CD8-positive, alpha-beta memory T cell (primary cell): ENCODE measurements at regions not wholly inside any gene's neighbourhood (a gene's known extent, or its start where the extent isn't known, plus 50 kb on each side); places are given as distances from the start of the nearest gene placed in this dataset.
A peak's percentile ranks its signal among the peaks of the same experiment; 100 is the strongest.

Experiments used
- CTCF ChIA-PET: fragments of 350-600 bp; sonication (Branson Sonifier 250); formaldehyde crosslinking; loops from one replicate; lab custom pipeline; 2021; ENCODE audit warnings: antibody characterized with exemption; lab: Charles Lee
- POLR2A ChIA-PET: fragments of 350-600 bp; sonication (Branson Sonifier 250); formaldehyde crosslinking; loops from one replicate; lab custom pipeline; 2021; ENCODE audit warnings: antibody characterized with exemption; lab: Charles Lee
- DNase-seq, 5 donors: peaks; one replicate each; pipeline versions ENCODE4 v3.0.0 to v3.0.0-alpha.2; 2020 to 2022; ENCODE audit warnings: mixed read lengths in 1 of 5
- H3K27ac ChIP-seq: one replicate; pipeline ENCODE4 v1.7.0; 2013; ENCODE audit warnings: low read depth, mild to moderate bottlenecking, low read length, moderate library complexity
- H3K27me3 ChIP-seq: 2 replicates; pipeline ENCODE4 v1.7.0; 2013; ENCODE audit warnings: low read length, mild to moderate bottlenecking; ENCODE audit not compliant: insufficient read depth, poor library complexity, severe bottlenecking
- H3K36me3 ChIP-seq: 2 replicates; pipeline ENCODE4 v1.7.0; 2013; ENCODE audit warnings: mild to moderate bottlenecking, low read length, moderate library complexity; ENCODE audit not compliant: insufficient read depth
- H3K4me1 ChIP-seq: 2 replicates; pipeline ENCODE4 v1.7.0; 2013; ENCODE audit warnings: mild to moderate bottlenecking, low read length, moderate library complexity; ENCODE audit not compliant: insufficient read depth
- H3K4me3 ChIP-seq: 2 replicates; pipeline ENCODE4 v1.7.0; 2013; ENCODE audit warnings: mild to moderate bottlenecking, low read length
- H3K9me3 ChIP-seq: 2 replicates; pipeline ENCODE4 v1.7.0; 2013; ENCODE audit warnings: mild to moderate bottlenecking, low read length
- H3K27ac Mint-ChIP-seq, 8 donors: one replicate each; pipeline ENCODE4 v1.8.0; 2020 to 2021; ENCODE audit warnings: mixed read lengths in 8 of 8, mild to moderate bottlenecking in 6 of 8, inconsistent platforms in 3 of 8, moderate library complexity in 3 of 8
- H3K27me3 Mint-ChIP-seq, 2 donors: one replicate each; pipeline ENCODE4 v1.8.0; 2020 to 2021; ENCODE audit warnings: mixed read lengths in 2 of 2, mild to moderate bottlenecking in 1 of 2, moderate library complexity in 1 of 2
- H3K36me3 Mint-ChIP-seq, 3 donors: one replicate each; pipeline ENCODE4 v1.8.0; 2020 to 2021; ENCODE audit warnings: mixed read lengths in 3 of 3, inconsistent platforms in 1 of 3, mild to moderate bottlenecking in 1 of 3
- H3K4me1 Mint-ChIP-seq, 3 donors: one replicate each; pipeline ENCODE4 v1.8.0; 2020 to 2021; ENCODE audit warnings: mixed read lengths in 3 of 3, inconsistent platforms in 1 of 3, mild to moderate bottlenecking in 1 of 3
- H3K4me3 Mint-ChIP-seq, 7 donors: one replicate each; pipeline ENCODE4 v1.8.0; 2020 to 2021; ENCODE audit warnings: mixed read lengths in 7 of 7, mild to moderate bottlenecking in 6 of 7, moderate library complexity in 4 of 7, inconsistent platforms in 2 of 7
- H3K9me3 Mint-ChIP-seq, 5 donors: one replicate each; pipeline ENCODE4 v1.8.0; 2020 to 2022; ENCODE audit warnings: mixed read lengths in 5 of 5, mild to moderate bottlenecking in 3 of 5, moderate library complexity in 2 of 5, inconsistent platforms in 1 of 5

DNA sequence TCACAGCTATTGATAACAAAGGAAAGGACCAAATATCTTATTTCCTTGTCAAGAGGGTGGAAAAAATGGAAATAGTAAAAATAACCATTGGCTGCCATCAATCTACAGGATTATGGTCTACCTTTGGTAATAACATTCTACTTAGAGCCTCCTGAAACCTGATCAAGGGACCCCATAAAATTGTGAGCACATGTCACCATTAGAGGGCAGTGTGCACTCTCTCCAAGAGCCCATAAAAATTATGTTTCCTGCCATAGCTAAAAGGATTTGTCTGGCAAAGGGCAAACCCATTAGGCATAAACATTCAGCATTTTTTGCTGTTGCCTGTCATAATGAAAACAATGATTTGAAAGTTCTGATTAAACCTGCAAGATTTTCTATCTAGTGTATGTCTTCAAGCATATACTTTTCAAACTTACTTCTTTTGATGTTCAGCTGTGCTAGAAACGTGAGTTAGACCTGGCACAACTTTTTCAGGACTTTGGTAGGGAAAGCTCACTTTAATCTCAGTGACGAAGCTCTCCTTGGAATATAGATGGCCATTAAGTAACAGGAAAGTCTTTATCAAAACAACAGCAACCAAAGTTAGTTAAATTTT is 120.7 kb upstream of the ZFP64 start:
- peaks cover 6 to 18% (median 11%) of the 10 kb centered on the region in 3 donors for H3K4me1 Mint-ChIP-seq
- peak; percentile 4 to 66 (median 49) for DNase-seq
- POLR2A ChIA-PET, result interaction anchor here (1.1 kb wide), 1 partner anchor 98 kb away, joined by 3 read pairs; no protein-coding TSS in a partner anchor

DNA sequence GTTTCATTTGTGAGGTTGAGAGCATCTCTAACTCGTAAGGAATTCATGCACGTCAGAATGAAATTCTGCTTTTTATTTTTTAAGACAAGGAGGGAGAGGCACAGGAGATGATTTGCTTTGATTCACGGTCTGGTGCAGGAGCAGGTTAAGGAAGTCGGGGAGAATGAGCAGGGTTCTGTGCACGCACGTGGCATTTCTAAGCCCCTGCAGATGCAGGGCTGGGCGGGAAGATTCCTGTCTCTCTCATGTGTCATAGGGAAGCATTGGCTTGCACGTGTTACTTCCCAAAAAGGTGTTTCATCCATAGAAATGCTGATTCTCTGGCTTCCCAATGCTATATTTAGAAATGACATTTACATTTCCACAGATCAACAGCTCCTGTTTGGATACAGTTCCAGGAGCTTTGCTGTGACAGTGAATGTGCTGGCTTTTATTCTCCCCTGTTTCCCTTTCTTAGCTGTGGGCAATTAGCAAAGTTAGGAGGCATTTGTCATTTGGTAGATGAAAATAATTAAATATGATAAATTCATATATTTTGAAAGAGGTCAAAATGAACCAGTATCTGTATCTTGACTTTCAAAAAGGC is 119.7 kb upstream of the ZFP64 start:
- POLR2A ChIA-PET, result interaction anchor here (1.1 kb wide), 1 partner anchor 99 kb away, joined by 3 read pairs; no protein-coding TSS in a partner anchor
- peaks cover 0 to 2% (median 0%) of the 10 kb centered on the region in 5 donors for H3K9me3 Mint-ChIP-seq
- no peak for DNase-seq

More for the DNA sequence above, 120.7 kb upstream of the ZFP64 start:
- no peaks in the 10 kb centered on the region for H3K36me3 ChIP-seq
- Mint-ChIP-seq H3K27me3 (peaks cover 0 to 11% of the 10 kb centered on the region in 2 donors), H3K27ac (no peak overlapping the region), H3K9me3 (peaks cover 0 to 3% (median 0%) of the 10 kb centered on the region in 5 donors), H3K36me3 (no peaks in the 10 kb centered on the region), H3K4me3 (no peak overlapping the region)
- H3K27ac ChIP-seq, result no peak overlapping the region
- peaks cover 12% of the 10 kb centered on the region for H3K4me1 ChIP-seq
- H3K27me3 ChIP-seq, result no peaks in the 10 kb centered on the region
- H3K9me3 ChIP-seq, result no peaks in the 10 kb centered on the region
- CTCF ChIA-PET, result interaction anchor here (0.7 to 2.0 kb wide), 32 partner anchors 9 to 1888 kb away, joined by 3 to 16 read pairs (median 4); no protein-coding TSS in a partner anchor
- H3K4me3 ChIP-seq, result no peak overlapping the region

DNA sequence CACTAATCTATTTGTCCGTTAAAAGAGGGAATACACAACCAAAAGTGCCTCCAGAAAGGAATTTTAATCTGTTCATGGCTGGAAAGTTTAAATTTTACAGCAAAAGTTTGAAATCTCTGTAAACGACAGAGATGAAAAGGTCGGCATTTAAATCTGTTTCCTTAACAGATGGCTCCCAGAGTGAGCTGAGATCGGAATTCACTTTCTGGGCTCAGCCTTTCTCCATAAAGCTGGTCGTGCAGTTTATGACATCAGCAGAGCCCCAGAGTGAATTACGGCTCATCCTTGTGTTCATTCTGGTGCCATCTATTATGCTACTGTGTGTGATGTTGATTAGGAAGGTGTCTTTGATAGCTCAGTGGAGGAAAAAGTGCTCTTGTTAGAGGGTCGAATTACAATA is 117.6 kb upstream of the ZFP64 start:
- no peaks in the 10 kb centered on the region for H3K36me3 Mint-ChIP-seq
- no peak overlapping the region for H3K27ac Mint-ChIP-seq
- Histone ChIP-seq H3K9me3 (no peaks in the 10 kb centered on the region), H3K36me3 (no peaks in the 10 kb centered on the region), H3K4me3 (no peak overlapping the region), H3K27ac (no peak overlapping the region), H3K27me3 (no peaks in the 10 kb centered on the region), H3K4me1 (peaks cover 38% of the 10 kb centered on the region)
- POLR2A ChIA-PET, result no interaction called here
- no peaks in the 10 kb centered on the region for H3K9me3 Mint-ChIP-seq
- peaks cover 12 to 33% (median 22%) of the 10 kb centered on the region in 3 donors for H3K4me1 Mint-ChIP-seq
- DNase-seq, result no peak
- no peak overlapping the region for H3K4me3 Mint-ChIP-seq
- H3K27me3 Mint-ChIP-seq, result peaks cover 0 to 5% of the 10 kb centered on the region in 2 donors
- CTCF ChIA-PET, result interaction anchor here (1.5 kb wide), 1 partner anchor 13 kb away, joined by 3 read pairs; no protein-coding TSS in a partner anchor

More for the DNA sequence above, 119.7 kb upstream of the ZFP64 start:
- Mint-ChIP-seq H3K27ac (peak overlapping the region in 1 of 8 donors; percentile 4), H3K4me3 (no peak overlapping the region), H3K27me3 (peaks cover 0 to 9% of the 10 kb centered on the region in 2 donors), H3K4me1 (peaks cover 8 to 26% (median 18%) of the 10 kb centered on the region in 3 donors), H3K36me3 (no peaks in the 10 kb centered on the region)
- CTCF ChIA-PET, result interaction anchor here (0.7 to 2.0 kb wide), 20 partner anchors 9 to 1889 kb away, joined by 3 to 16 read pairs (median 4); no protein-coding TSS in a partner anchor
- Histone ChIP-seq H3K27me3 (no peaks in the 10 kb centered on the region), H3K36me3 (no peaks in the 10 kb centered on the region), H3K27ac (no peak overlapping the region), H3K4me3 (no peak overlapping the region), H3K4me1 (peaks cover 22% of the 10 kb centered on the region), H3K9me3 (no peaks in the 10 kb centered on the region)

DNA sequence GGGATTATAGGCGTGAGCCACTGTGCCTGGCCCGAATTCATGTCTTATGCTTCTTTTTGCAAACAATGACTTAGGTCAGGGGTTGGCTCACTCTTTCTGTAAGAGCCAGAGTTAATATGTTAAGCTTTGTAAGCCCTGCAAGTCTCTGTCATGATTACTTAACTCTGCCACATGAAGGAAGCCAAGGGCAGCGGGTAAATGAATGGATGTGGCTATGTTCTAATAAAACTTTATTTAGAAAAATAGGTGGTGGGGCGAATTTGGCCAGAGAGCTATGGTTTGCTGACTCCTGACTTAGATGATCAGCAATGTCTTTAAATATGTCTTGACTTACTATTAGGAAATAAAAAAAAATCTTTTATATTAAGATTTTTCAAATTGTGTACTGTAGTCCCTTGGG is 114.9 kb upstream of the ZFP64 start:
- Mint-ChIP-seq H3K9me3 (no peaks in the 10 kb centered on the region), H3K27me3 (peaks cover 1 to 6% of the 10 kb centered on the region in 2 donors), H3K27ac (no peak overlapping the region), H3K36me3 (no peaks in the 10 kb centered on the region), H3K4me3 (no peak overlapping the region), H3K4me1 (peaks cover 14 to 32% (median 25%) of the 10 kb centered on the region in 3 donors)
- CTCF ChIA-PET, result interaction anchor here (1.0 to 1.5 kb wide), 4 partner anchors 131 to 916 kb away, joined by 3 to 4 read pairs (median 3); no protein-coding TSS in a partner anchor
- Histone ChIP-seq H3K27ac (no peak overlapping the region), H3K4me1 (peaks cover 34% of the 10 kb centered on the region), H3K9me3 (no peaks in the 10 kb centered on the region), H3K36me3 (no peaks in the 10 kb centered on the region), H3K27me3 (no peaks in the 10 kb centered on the region), H3K4me3 (no peak overlapping the region)
- DNase-seq, result no peak
- POLR2A ChIA-PET, result no interaction called here

DNA sequence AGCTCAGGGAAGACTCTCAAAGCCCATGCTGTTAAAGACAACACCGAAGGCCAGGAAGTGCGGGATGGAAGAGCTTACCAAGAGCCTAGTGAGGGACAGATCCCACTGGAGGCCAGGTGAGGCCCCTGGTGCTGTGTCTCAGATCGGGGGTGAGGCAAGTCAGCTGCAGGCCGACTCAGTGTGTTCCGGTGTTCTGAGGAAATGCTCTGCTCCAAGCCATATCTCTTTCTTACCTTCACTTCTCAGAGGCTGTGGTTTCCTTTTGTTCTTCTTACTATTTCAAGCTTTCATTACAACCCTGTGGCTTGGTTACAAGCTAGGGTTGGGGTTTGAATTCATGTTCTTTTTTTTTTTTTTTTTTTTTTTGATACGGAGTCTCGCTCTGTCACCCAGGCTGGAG is 114.3 kb upstream of the ZFP64 start:
- H3K27me3 ChIP-seq, result no peaks in the 10 kb centered on the region
- no peaks in the 10 kb centered on the region for H3K36me3 Mint-ChIP-seq
- no peak overlapping the region for H3K27ac ChIP-seq
- no peaks in the 10 kb centered on the region for H3K9me3 Mint-ChIP-seq
- no peaks in the 10 kb centered on the region for H3K9me3 ChIP-seq
- peak overlapping the region in 5 of 7 donors; percentile 5 to 66 (median 18) for H3K4me3 Mint-ChIP-seq
- H3K27me3 Mint-ChIP-seq, result peaks cover 1 to 6% of the 10 kb centered on the region in 2 donors
- H3K4me1 ChIP-seq, result peaks cover 34% of the 10 kb centered on the region
- peak overlapping the region in 6 of 8 donors; percentile 27 to 70 (median 59) for H3K27ac Mint-ChIP-seq
- DNase-seq, result peak in 2 of 5 donors; percentile 3 to 55
- CTCF ChIA-PET, result interaction anchor here (0.8 to 1.5 kb wide), 5 partner anchors 132 to 917 kb away, joined by 3 to 4 read pairs (median 3); no protein-coding TSS in a partner anchor
- H3K36me3 ChIP-seq, result no peaks in the 10 kb centered on the region
- peaks cover 14 to 32% (median 25%) of the 10 kb centered on the region in 3 donors for H3K4me1 Mint-ChIP-seq
- H3K4me3 ChIP-seq, result no peak overlapping the region
- POLR2A ChIA-PET, result interaction anchor here (0.6 kb wide), 1 partner anchor 711 kb away, joined by 4 read pairs; no protein-coding TSS in a partner anchor

DNA sequence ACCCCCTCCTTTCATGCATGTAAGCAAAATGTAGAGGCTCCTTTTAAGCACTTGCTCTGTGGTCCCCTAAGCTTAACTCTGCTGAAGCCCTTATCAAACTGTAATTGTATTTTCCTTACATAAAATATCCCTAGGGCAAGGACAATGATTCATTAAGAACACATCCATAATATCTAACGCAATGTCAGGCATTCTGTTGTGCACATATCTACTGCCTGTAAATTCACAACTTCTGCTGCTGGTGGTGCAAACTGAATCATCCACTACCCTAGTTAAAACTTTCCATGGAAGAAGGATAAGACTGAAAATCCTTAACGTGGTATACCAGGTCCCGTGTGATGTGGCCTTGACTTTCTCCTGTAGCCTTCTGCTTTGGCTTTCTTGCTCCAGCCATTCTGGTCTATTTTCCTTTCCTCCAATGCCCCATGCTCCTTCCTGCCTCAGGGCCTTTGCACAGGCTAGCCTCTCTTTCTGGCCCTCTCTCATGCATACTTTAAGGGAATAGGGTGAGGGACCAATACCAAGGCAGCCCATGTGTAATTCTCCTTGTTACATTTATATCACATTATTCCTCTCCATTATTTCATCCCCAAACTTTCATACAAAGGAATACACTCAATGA is 113.6 kb upstream of the ZFP64 start:
- Histone ChIP-seq H3K9me3 (no peaks in the 10 kb centered on the region), H3K36me3 (no peaks in the 10 kb centered on the region), H3K27me3 (no peaks in the 10 kb centered on the region), H3K4me3 (no peak overlapping the region), H3K27ac (no peak overlapping the region), H3K4me1 (peaks cover 34% of the 10 kb centered on the region)
- Mint-ChIP-seq H3K9me3 (no peaks in the 10 kb centered on the region), H3K27me3 (peaks cover 3 to 6% of the 10 kb centered on the region in 2 donors), H3K27ac (peak overlapping the region in 2 of 8 donors; percentile 64 to 70), H3K36me3 (no peaks in the 10 kb centered on the region), H3K4me1 (peaks cover 14 to 32% (median 25%) of the 10 kb centered on the region in 3 donors), H3K4me3 (no peak overlapping the region)
- CTCF ChIA-PET, result interaction anchor here (1.0 to 1.5 kb wide), 2 partner anchors 143 to 918 kb away, joined by 3 to 4 read pairs; no protein-coding TSS in a partner anchor
- POLR2A ChIA-PET, result no interaction called here
- DNase-seq, result no peak

DNA sequence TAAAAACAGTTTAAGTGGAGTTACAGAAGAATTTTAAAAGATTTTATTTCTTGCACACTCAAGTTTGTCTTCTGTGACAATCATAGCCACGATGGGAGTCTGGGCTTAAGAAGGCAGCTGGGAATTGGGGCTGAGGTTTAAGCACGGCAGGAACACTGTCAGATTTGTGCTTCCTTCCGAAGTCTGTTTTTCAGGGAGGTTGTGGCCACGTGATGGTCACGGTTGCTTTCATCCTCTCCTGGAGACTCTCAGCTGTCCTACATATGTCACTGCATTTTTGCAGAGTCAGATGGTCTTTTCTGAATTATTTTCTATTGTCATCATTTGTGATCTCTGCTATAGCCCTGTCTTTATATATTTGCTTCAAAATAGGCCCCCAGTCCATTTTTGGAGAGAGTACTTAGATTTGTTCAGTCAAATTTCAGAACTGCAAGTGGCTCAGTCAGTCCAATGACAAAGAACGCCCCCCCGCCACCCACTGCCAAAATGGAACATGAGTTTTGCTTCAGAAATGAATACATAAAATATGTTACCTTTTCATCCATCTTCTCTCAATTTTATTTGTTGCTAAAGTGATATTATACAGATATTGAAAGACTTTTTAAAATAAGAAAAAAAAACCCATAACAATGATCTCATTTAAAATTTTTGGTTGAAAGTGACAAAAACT is 111.8 kb upstream of the ZFP64 start:
- Histone ChIP-seq H3K27ac (no peak overlapping the region), H3K4me3 (no peak overlapping the region), H3K36me3 (no peaks in the 10 kb centered on the region), H3K27me3 (no peaks in the 10 kb centered on the region), H3K4me1 (peaks cover 34% of the 10 kb centered on the region), H3K9me3 (no peaks in the 10 kb centered on the region)
- peaks cover 14 to 32% (median 25%) of the 10 kb centered on the region in 3 donors for H3K4me1 Mint-ChIP-seq
- no peaks in the 10 kb centered on the region for H3K9me3 Mint-ChIP-seq
- H3K27me3 Mint-ChIP-seq, result peaks cover 3 to 6% of the 10 kb centered on the region in 2 donors
- no peaks in the 10 kb centered on the region for H3K36me3 Mint-ChIP-seq
- ChIA-PET CTCF (no interaction called here), POLR2A (no interaction called here)
- no peak overlapping the region for H3K4me3 Mint-ChIP-seq
- no peak overlapping the region for H3K27ac Mint-ChIP-seq
- no peak for DNase-seq
